HUES6 (cell line): ENCODE measurements at regions not wholly inside any gene's neighbourhood (a gene's known extent, or its start where the extent isn't known, plus 50 kb on each side); places are given as distances from the start of the nearest gene placed in this dataset.

Experiments
- H3K27ac ChIP-seq: 2 replicates; pipeline ENCODE4 v1.7.0; 2013; ENCODE audit warnings: low read depth, mild to moderate bottlenecking, low read length, inconsistent platforms
- H3K27me3 ChIP-seq: 2 replicates; pipeline ENCODE4 v1.6.1; 2013; ENCODE audit warnings: low read length; ENCODE audit not compliant: control insufficient read depth, insufficient read depth
- H3K36me3 ChIP-seq: 2 replicates; pipeline ENCODE4 v1.6.1; 2013; ENCODE audit warnings: low read length; ENCODE audit not compliant: control insufficient read depth, insufficient read depth
- H3K4me1 ChIP-seq: 2 replicates; pipeline ENCODE4 v1.6.1; 2013; ENCODE audit warnings: low read length; ENCODE audit not compliant: control insufficient read depth, insufficient read depth
- H3K4me3 ChIP-seq: 2 replicates; pipeline ENCODE4 v1.5.1; 2013; ENCODE audit warnings: low read depth, low read length
- H3K9ac ChIP-seq: one replicate; pipeline ENCODE4 v1.6.1; 2013; ENCODE audit warnings: mild to moderate bottlenecking, low read length
- H3K9me3 ChIP-seq: 2 replicates; pipeline ENCODE4 v1.6.1; 2013; ENCODE audit warnings: low read depth, low read length; ENCODE audit not compliant: control insufficient read depth, insufficient read depth

GRCh38 chr4:13900780-13901179 lies 273.3 kb upstream of the BOD1L1 start:
- H3K9ac ChIP-seq, result no peak overlapping the region
- H3K4me3 ChIP-seq, result no peak overlapping the region
- peaks cover 4% of the 10 kb centered on the region; the same call in 1 of the 2 replicates for H3K4me1 ChIP-seq
- no peaks in the 10 kb centered on the region for H3K9me3 ChIP-seq
- H3K27ac ChIP-seq, result no peak overlapping the region
- H3K36me3 ChIP-seq, result no peaks in the 10 kb centered on the region
- H3K27me3 ChIP-seq, result no peaks in the 10 kb centered on the region

- Histone ChIP-seq H3K36me3 (no peaks in the 10 kb centered on the region), H3K4me1 (peaks cover 7% of the 10 kb centered on the region), H3K27ac (no peak overlapping the region), H3K27me3 (no peaks in the 10 kb centered on the region), H3K9me3 (no peaks in the 10 kb centered on the region), H3K4me3 (no peak overlapping the region), H3K9ac (no peak overlapping the region)
These were observed 274.6 kb upstream of the BOD1L1 start for GRCh38 chr4:13902146-13902545.

GRCh38 chr4:13903061-13903460 lies 275.5 kb upstream of the BOD1L1 start:
- peaks cover 15% of the 10 kb centered on the region for H3K4me1 ChIP-seq
- H3K27ac ChIP-seq, result no peak overlapping the region
- no peaks in the 10 kb centered on the region for H3K9me3 ChIP-seq
- no peak overlapping the region for H3K4me3 ChIP-seq
- H3K36me3 ChIP-seq, result no peaks in the 10 kb centered on the region
- H3K27me3 ChIP-seq, result no peaks in the 10 kb centered on the region
- no peak overlapping the region for H3K9ac ChIP-seq

- Histone ChIP-seq H3K9ac (no peak overlapping the region), H3K4me1 (peaks cover 15% of the 10 kb centered on the region), H3K27me3 (no peaks in the 10 kb centered on the region), H3K36me3 (no peaks in the 10 kb centered on the region), H3K9me3 (no peaks in the 10 kb centered on the region), H3K4me3 (no peak overlapping the region), H3K27ac (no peak overlapping the region)
These were observed 276.4 kb upstream of the BOD1L1 start for GRCh38 chr4:13903901-13904300.

GRCh38 chr4:13905543-13905942 lies 278.0 kb upstream of the BOD1L1 start:
- Histone ChIP-seq H3K27me3 (no peaks in the 10 kb centered on the region), H3K36me3 (no peaks in the 10 kb centered on the region), H3K4me3 (no peak overlapping the region), H3K9me3 (no peaks in the 10 kb centered on the region), H3K27ac (no peak overlapping the region), H3K4me1 (peaks cover 15% of the 10 kb centered on the region), H3K9ac (no peak overlapping the region)

- Histone ChIP-seq H3K27ac (no peak overlapping the region), H3K36me3 (no peaks in the 10 kb centered on the region), H3K4me3 (no peak overlapping the region), H3K4me1 (peaks cover 15% of the 10 kb centered on the region), H3K9ac (no peak overlapping the region), H3K27me3 (no peaks in the 10 kb centered on the region), H3K9me3 (no peaks in the 10 kb centered on the region)
These were observed 279.2 kb upstream of the BOD1L1 start for GRCh38 chr4:13906727-13907126.

- H3K4me3 ChIP-seq, result no peak overlapping the region
- H3K36me3 ChIP-seq, result no peaks in the 10 kb centered on the region
- no peaks in the 10 kb centered on the region for H3K9me3 ChIP-seq
- no peak overlapping the region for H3K27ac ChIP-seq
- H3K9ac ChIP-seq, result no peak overlapping the region
- no peaks in the 10 kb centered on the region for H3K27me3 ChIP-seq
- peaks cover 15% of the 10 kb centered on the region for H3K4me1 ChIP-seq
These were observed 279.8 kb upstream of the BOD1L1 start for GRCh38 chr4:13907255-13907751.

GRCh38 chr4:13908455-13908854 lies 280.9 kb upstream of the BOD1L1 start:
- Histone ChIP-seq H3K4me3 (no peak overlapping the region), H3K4me1 (peaks cover 15% of the 10 kb centered on the region), H3K9ac (no peak overlapping the region), H3K9me3 (no peaks in the 10 kb centered on the region), H3K27me3 (no peaks in the 10 kb centered on the region), H3K27ac (no peak overlapping the region), H3K36me3 (no peaks in the 10 kb centered on the region)

- no peak overlapping the region for H3K27ac ChIP-seq
- H3K36me3 ChIP-seq, result no peaks in the 10 kb centered on the region
- no peaks in the 10 kb centered on the region for H3K9me3 ChIP-seq
- H3K9ac ChIP-seq, result no peak overlapping the region
- H3K4me1 ChIP-seq, result peaks cover 11% of the 10 kb centered on the region
- H3K27me3 ChIP-seq, result no peaks in the 10 kb centered on the region
- no peak overlapping the region for H3K4me3 ChIP-seq
These were observed 283.0 kb upstream of the BOD1L1 start for GRCh38 chr4:13910556-13910955.

- H3K36me3 ChIP-seq, result no peaks in the 10 kb centered on the region
- no peak overlapping the region for H3K9ac ChIP-seq
- H3K27me3 ChIP-seq, result no peaks in the 10 kb centered on the region
These were observed 283.7 kb upstream of the BOD1L1 start for GRCh38 chr4:13911256-13911655.

GRCh38 chr4:13912436-13912925 lies 285.0 kb upstream of the BOD1L1 start:
- Histone ChIP-seq H3K4me3 (no peak overlapping the region), H3K9ac (no peak overlapping the region), H3K9me3 (no peaks in the 10 kb centered on the region), H3K27ac (no peak overlapping the region), H3K4me1 (peaks cover 5% of the 10 kb centered on the region; the same call in 1 of the 2 replicates), H3K36me3 (no peaks in the 10 kb centered on the region), H3K27me3 (no peaks in the 10 kb centered on the region)

More at GRCh38 chr4:13911256-13911655, 283.7 kb upstream of the BOD1L1 start:
- H3K9me3 ChIP-seq, result no peaks in the 10 kb centered on the region
- H3K4me3 ChIP-seq, result no peak overlapping the region
- H3K4me1 ChIP-seq, result peaks cover 11% of the 10 kb centered on the region
- H3K27ac ChIP-seq, result no peak overlapping the region
